ENCODE measurements at regions not wholly inside any gene's neighbourhood (a gene's known extent, or its start where the extent isn't known, plus 50 kb on each side); places are given as distances from the start of the nearest gene placed in this dataset.

DNA sequence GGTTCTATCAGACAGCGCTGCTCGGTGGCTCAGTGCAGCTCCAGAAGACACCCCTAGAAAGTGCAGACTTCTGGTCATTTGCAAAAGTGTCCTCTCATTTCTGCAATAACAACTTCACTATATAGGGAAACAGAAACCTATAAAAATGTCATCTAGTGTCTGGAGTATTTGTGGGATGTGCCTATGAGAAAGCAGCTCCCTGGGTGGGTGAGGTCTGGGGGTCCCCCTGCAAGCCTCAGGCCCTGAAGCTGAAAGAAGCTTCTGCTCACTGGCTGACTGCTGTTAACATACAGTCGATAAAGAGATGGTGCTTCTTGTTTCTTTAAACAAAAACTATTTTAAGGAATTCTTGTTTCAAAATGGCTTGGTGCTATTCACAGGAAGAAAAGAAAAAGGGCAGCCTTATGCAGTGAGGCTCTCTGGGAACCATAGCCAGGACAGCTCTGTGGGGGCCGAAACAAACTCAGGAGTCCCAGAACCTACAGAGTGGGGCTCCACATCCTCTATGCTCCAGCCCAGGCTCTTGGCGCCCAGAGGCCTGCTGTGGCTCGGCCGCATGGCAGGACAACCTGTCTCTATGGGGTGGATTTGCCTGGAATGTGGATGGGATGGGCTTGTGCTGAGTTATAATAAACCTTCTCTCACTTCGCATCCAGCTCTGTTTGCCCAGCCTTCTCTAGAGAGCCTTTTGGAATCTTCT, 109.7 kb downstream of the BANF2 start:
- no peak for DNase-seq (ENCODE audit: low spot score)
- no peak for TF ChIP-seq CTCF (IDR thresholded peaks at IDR 0.05; ENCODE audit: borderline replicate concordance, control extremely low read depth, extremely low read depth, insufficient read depth, missing control alignments)
- in situ Hi-C loops (cut with MboI; ENCODE audit: low sequenced_read_pairs, unreplicated experiment), result no loop called here

DNA sequence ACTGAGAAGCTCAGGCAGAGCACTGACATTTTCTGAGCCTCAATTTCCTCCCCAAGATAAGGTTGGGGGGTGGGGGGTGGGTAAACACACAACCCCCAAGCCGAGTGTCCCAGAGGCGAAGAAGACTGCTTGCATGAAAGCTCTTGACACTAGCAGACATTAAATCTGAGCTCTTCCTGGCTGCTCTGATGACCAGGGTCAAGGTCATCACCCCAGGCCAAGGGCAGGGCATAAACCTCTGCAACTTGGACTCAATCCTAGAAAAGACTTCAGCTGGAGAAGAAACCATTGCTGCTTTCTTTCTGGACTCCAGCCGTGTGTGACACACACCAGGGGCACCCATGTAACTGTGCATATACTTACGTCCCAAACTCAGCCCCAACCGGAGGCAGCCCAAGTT, 109.0 kb downstream of the BANF2 start:
- TF ChIP-seq CTCF (IDR thresholded peaks at IDR 0.05; ENCODE audit: borderline replicate concordance, control extremely low read depth, extremely low read depth, insufficient read depth, missing control alignments), result no peak
- in situ Hi-C loops (cut with MboI; ENCODE audit: low sequenced_read_pairs, unreplicated experiment), result no loop called here
- DNase-seq (ENCODE audit: low spot score), result no peak

DNA sequence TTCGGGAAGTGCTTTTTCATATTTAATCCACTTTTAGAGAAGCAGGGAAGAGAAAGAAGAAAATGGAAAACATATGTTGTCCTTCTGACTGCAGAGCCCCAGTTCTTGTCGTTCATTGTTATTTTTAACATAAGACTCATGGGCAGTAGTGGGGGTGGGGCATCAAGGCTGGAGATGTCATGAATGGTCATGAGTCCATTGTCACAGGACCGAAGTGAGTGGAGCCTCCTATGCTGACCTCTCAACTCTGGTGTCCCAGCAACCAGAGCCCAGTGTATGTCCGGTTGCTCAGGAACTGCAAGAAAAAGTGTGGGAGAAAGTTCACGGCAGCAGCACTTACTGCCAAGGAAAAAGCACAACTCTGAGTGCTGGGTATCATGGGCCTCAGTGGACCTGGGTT, 108.6 kb downstream of the BANF2 start:
- no peak for DNase-seq (ENCODE audit: low spot score)
- TF ChIP-seq CTCF (IDR thresholded peaks at IDR 0.05; ENCODE audit: borderline replicate concordance, control extremely low read depth, extremely low read depth, insufficient read depth, missing control alignments), result no peak
- in situ Hi-C loops (cut with MboI; ENCODE audit: low sequenced_read_pairs, unreplicated experiment), result no loop called here

GRCh38 chr20:17807651-17808050, 107.9 kb downstream of the BANF2 start:
- no peak for TF ChIP-seq CTCF (IDR thresholded peaks at IDR 0.05; ENCODE audit: borderline replicate concordance, control extremely low read depth, extremely low read depth, insufficient read depth, missing control alignments)
- in situ Hi-C loops (cut with MboI; ENCODE audit: low sequenced_read_pairs, unreplicated experiment), result no loop called here
- no peak for DNase-seq (ENCODE audit: low spot score)

DNA sequence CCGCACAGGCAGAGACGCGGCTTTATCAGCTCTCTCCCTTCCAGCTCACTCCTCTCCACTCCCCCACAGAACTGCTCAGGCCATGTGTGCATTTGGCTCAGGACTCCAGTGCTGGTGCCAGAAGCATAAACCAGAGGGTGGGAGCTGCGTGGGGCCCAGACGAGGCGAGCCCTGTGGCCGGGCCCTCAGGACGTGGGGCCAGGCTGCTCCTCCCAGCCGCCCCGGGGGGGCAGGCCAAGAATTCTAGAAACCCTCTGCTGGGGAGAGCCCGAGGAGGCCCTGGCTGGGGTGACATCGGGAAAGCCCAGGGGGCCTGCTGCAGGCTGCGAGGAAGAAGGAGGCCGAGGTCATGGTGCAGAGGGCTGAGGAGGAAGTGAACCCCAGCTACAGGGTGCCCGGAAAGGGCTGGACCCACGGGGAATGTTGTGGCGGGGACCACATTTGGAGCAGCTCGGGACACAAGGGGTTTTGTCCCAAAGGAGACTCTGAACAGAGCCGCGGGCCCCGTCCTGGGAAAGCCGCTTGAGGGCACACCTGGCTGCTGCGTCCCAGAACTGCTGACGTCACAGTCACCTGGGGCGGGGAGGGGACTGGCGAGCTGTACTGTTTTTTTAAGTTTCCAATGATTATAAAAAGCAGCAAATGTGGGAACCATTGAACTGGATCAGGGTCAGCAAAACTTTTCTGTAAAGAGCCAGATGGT, 107.1 kb downstream of the BANF2 start:
- no peak for DNase-seq (ENCODE audit: low spot score)
- TF ChIP-seq CTCF (IDR thresholded peaks at IDR 0.05; ENCODE audit: borderline replicate concordance, control extremely low read depth, extremely low read depth, insufficient read depth, missing control alignments), result no peak
- in situ Hi-C loops (cut with MboI; ENCODE audit: low sequenced_read_pairs, unreplicated experiment), result no loop called here

- no peak for DNase-seq (ENCODE audit: low spot score)
- in situ Hi-C loops (cut with MboI; ENCODE audit: low sequenced_read_pairs, unreplicated experiment), result no loop called here
Observed at GRCh38 chr20:17806107-17806506, 106.3 kb downstream of the BANF2 start.

More at GRCh38 chr20:17806107-17806506, 106.3 kb downstream of the BANF2 start:
- TF ChIP-seq CTCF (IDR thresholded peaks at IDR 0.05; ENCODE audit: borderline replicate concordance, control extremely low read depth, extremely low read depth, insufficient read depth, missing control alignments), result no peak
